GM04503 (cell line): ENCODE measurements at regions not wholly inside any gene's neighbourhood (a gene's known extent, or its start where the extent isn't known, plus 50 kb on each side); places are given as distances from the start of the nearest gene placed in this dataset.
"Not testable (repeated sequence)": the region's sequence is repeated elsewhere in the genome, so short reads cannot be mapped to it uniquely, and the experiment has no call there.

ENCODE experiments used
- DNase-seq: peaks from one replicate; pipeline ENCODE4 v3.0.0-alpha.2; 2012; ENCODE audit warnings: low read depth

DNA sequence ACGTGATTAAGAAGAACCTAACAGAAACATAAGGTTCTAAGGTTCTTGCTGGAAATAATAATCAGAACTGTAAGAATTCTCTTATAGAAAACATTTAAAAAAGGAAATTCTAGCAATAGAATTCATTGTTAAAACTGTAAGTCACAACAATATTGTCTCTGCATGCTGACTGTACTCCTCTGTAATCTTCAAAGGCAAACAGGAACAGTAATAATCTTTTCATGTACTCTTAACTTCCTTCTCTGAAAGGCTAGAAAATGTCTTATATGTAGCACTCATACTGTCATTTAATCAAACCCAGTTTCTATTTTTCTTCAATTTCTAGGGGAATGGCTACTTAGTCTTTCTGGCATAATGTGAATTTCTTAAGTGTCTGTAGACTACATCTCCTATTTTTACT lies 103.5 kb upstream of the AGAP9 start:
- DNase-seq = not testable (repeated sequence)

DNA sequence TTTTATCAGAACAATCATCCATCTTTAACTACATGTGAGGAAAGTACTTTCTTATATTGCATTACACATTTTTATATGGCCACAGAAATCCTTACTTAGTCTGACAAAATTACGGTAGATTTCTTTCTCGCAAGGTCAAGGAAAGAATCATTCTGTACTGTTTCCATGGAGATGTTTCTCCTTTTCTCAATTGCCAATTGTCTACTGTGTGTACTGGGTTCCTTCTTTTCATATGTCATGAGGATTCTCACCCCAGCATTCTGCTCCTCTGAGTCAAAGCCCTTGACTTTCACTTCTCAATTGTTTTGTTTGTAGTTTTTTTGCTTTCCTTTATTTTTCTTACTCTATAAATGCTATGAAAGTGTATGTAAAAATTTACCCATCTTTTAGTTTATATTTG lies 99.3 kb upstream of the AGAP9 start:
- DNase-seq = not testable (repeated sequence)

DNA sequence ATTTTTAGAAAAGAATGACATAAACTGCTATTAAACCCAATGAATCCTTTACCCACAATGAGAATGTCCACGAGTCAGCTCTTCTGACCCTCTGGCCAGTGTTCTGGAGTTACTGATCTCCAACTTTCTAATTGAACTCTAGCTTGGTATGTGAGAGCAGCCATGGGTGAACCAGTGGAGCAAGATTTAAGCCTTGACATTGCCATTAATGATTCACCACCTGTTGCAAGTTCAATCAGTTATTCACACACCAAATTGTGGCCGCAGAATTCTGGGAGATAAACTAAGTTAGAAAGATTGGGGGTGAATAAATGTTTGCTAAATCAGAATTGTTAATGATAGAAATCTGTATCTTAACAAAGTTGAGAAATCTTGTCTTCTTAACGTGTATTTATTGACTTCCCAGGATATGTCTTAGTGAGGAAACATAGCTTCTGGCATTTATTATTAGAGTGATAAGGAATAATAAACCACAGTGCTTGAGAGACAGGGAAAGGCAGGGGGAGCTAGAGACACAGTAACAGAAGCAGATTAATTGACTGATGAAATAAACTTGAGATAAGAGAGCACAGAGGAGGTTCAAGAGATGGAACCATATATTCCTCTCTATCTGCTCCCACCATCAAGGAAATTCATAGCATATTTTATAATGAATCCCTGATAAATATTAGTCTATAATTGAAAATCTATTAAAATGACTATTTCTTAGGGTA lies 96.0 kb upstream of the AGAP9 start:
- not testable (repeated sequence) for DNase-seq

DNA sequence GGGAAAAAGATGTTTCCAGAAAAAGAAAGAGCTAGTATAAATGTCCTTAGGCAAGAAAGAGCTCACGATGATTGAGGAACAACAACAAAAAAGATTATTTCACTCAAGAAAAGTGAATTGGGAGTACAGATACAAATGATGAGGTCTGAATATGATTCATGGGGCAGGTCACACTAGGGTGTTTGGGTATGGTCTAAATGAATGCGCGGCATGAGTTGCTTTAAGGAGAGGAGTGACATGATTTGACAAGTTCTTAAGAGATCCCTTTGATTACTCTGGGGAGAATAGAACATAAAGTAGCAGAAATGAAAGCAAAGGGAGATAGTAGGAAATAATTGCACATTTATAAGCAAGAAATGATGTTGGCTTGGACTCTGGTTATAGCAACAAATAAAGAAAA lies 85.9 kb upstream of the AGAP9 start:
- DNase-seq = not testable (repeated sequence)

DNA sequence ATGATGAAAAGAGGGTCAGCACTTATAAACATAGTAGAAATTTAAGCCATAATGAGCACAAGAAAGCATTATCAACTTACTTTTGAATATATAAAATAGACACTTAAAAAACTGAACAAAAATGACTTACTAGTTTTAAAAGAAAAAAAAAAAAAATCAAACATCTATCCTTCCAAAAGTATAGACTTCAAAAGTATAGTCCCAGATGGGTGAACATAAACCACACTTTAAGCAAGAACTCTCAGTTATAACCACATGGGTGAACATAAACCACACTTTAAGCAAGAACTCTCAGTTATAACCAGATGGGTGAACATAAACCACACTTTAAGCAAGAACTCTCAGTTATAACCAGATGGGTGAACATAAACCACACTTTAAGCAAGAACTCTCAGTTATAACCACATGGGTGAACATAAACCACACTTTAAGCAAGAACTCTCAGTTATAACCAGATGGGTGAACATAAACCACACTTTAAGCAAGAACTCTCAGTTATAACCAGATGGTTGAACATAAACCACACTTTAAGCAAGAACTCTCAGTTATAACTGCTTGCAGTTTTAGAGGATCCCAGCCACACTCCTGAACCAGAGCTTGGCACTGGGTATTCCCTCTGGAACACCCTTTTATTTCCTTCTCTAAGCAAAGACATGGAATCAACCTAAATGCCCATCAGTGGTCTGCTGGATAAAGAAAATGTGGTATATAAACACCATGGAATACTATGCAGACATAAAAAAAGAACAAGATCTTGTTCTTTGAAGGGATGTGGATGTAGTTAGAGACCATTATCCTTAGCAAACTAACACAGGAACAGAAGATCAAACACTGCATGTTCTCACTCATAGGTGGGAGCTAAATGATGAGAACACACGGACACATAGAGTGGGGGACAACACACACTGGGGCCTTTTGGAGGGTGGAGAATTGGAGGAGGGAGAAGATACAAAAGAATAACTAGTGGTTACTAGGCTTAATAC lies 82.6 kb upstream of the AGAP9 start:
- not testable (repeated sequence) for DNase-seq

DNA sequence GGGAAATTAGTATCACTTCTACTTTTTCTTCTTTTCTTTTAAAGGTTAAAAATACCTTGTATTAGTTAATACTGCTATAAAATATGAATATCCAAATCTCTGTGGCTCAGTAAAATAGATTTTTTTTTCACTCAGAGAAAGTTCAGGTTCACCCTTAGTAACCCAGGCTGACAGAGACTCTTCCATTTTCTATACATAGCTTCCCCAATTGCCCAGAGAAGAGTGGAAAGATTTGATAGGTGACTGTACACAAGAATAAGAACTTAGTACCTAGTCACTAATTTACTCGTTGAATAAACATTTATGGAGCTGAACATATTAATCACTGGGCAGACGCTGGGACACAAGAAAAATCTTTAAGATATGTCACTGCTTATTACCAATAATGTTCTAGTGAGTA lies 77.2 kb upstream of the AGAP9 start:
- DNase-seq = not testable (repeated sequence)

DNA sequence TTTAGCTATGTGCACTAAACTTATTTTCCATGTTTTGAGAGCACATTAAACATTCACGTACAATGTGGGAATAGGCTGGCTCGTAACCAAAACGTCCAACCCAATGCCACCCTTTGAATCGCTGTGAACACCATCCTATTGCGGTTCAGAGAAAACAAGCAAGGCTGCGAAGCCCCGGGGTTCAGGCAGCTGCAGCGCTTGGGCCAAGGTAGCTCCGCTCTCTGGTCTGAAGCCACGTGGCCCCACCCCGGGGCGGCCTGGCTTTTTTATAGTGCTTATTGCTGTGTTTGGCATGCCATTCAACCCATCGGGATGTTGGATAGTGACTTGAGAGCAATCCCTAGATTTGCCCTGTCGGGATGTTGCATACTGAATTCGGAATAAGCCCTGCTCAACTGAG lies 76.7 kb upstream of the AGAP9 start:
- DNase-seq = not testable (repeated sequence)

DNA sequence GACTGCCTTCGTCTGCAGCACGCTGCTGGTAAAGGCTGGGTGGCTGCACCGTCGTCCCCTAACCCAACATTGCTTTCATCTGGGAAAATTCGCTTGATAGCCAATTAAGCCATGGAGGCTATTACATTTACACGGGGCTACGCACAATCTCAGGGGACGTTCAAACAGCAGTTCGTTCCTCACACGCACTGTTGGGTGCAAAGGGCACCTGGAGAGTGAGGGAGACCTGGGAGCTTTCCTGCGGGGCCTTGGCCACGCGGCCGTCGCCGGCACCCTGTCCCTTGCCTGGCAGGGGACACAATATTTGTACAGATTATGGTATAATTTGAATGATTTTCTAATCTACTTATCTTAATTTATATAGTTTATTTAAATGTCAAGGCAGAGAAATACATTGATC lies 76.2 kb upstream of the AGAP9 start:
- DNase-seq = not testable (repeated sequence)

DNA sequence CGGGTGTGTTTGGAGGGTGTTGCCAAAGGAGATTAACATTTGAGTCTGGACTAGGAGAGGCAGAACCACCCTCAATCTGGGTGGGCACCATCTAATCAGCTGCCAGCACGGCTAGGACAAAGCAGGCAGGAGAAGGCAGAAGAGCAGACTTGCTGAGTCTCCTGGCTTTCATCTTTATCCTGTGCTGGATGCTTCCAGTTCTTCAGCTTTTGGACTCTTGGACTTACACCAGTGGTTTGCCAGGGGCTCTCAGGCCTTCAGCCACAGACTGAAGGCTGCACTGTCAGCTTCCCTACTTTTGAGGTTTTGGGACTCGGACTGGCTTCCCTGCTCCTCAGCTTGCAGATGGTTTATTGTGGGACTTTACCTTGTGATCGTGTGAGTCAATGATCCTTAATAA lies 70.4 kb upstream of the AGAP9 start:
- not testable (repeated sequence) for DNase-seq

DNA sequence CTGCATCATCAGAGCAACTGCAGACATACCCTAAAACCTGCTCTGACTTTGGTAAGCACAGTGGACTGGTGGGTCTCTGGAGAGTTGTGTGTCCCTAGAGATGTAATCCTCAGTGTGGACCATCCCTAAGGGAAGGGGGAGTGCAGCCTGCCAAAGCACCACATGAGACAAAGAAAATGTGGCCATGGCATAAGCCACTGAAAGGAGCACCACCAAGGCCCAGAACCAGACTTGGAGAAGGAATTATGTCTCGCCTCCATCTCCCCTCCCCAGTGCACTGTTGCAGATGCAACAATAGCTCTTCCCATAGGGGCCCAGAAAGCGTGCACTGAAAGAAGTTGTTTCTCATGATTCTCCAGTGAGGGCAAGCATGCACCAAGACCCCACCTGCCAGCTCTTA lies 69.7 kb upstream of the AGAP9 start:
- not testable (repeated sequence) for DNase-seq

DNA sequence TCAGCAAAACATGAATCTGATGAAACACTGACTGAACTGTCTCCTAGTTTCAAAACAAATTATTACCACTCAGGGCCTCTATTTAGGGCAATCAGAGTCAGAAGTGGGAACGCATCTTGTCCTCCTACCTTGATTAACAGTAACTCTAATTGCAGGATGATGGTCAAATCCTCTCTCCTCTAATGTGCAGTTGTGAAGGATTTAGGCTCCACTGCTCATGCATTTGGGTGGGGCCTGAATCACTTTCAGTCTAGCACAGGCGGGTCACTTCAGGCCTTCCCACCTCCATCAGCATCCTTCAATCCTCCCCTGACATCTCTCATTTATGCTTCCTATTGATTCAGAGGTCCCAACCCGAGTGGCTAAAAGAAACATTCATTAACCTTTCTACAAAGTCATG lies 67.5 kb upstream of the AGAP9 start:
- not testable (repeated sequence) for DNase-seq

DNA sequence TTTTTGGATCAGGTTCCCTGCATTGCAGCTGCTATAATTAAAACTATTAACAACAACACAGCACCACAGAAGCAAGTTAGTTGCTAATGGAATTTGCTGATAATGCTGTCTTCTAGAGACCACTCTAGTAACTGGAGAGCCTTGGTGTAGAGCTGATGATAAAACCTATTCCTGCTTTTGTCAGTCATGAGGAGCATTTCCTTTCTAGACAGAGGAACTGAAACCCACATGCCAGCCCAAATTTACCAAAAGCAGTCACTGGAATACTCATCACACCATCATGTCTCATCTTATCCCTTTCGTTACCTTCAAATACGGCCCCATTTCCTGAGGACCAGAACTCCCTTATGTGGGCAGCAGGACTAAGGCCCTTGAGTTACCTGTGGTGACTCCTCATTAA lies 67.1 kb upstream of the AGAP9 start:
- not testable (repeated sequence) for DNase-seq

DNA sequence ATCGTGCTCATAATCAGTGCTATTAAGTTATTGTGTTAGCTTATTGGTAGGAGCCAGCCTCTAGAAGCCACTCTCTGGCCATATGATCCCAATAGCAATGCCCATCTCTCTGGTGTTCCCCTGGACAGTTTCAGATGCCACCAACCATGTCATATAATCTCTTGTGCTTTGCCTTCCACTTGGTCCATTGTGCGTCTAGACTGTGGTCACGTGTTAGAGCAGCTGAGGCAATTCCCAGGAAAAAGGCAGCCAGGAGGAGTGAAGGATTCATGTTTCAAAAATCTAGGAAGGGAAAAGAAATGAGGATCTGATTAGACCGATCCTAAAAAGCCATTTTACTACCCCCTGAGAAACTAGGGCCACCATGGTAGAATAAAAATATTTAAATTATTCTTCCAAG lies 58.6 kb upstream of the AGAP9 start:
- DNase-seq = not testable (repeated sequence)

DNA sequence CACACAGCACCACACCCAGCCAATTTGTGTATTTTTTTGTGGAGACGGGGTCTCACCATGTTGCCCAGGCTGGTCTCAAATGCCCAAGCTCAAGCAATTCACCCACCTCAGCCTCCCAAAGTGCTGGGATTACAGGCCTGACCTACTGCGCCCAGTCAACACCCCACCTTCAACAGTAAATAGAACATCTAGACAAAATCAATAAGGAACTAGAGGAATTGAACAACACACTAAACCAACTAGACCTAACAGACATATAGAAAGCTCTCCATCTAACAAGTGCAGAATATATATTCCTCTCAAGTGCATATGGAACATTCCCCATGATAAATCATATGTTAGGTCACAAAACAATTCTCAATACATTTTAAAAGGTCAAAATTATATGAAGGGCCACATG lies 56.6 kb upstream of the AGAP9 start:
- not testable (repeated sequence) for DNase-seq

DNA sequence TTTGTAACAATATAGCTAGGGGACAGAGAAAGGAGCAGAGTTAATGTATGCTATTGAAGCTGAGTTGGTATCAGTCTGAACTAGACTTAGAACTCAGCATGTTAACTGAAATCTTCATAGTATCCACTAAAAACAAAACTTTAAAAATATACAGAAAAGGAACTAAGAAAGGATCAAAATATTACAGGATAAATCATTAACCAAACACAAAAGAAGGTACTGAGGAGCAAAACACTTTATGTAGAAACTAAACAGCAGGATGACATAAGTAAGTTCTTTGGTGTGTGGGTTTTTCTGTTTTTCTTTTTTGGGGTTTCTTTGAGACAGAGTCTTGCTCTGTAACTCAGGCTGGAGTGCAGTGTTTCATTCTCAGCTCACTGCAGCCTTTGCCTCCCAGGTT lies 55.1 kb upstream of the AGAP9 start:
- not testable (repeated sequence) for DNase-seq
